ENCODE measurements at regions not wholly inside any gene's neighbourhood (a gene's known extent, or its start where the extent isn't known, plus 50 kb on each side); places are given as distances from the start of the nearest gene placed in this dataset.

DNA sequence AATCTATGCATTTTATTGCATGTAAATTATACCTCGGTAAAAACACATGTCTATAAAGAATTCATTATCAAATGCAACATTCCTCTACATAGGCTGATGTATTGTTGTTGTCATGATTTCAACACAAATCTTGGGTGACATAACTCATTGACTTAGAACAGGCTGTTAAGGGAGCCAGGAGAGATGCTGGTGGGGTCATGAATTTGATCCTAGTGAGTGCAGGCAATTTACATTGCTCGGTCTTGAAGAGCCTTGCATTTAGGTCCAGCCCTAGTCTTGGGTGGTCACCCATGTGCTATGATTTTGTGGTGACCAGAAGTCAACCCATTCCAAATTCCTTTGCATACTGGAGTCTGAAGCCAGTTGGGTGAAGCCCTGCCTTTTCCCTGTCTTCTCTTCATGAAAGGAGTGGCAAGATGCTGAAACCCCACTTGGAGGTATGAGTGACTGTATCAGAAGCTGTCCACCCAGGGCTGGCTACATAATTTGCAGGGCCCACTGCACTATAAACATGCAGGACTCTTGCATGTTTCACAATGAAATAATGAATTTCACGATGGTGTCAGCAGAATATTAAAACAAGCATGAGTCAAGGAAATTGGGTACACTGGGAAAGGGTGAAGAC, 59.2 kb downstream of the RPLP1 start:
- Histone ChIP-seq H3K4me3 (no peak overlapping the region), H3K4me1 (ENCODE audit: low read depth) (no peaks in the 10 kb centered on the region), H3K36me3 (ENCODE audit: low read depth) (no peaks in the 10 kb centered on the region), H3K9me3 (no peaks in the 10 kb centered on the region)
- intact Hi-C loops (cut with DNase I, micrococcal nuclease), result no loop called here
- DNase-seq, result no peak
- TF ChIP-seq, protein P1, sequence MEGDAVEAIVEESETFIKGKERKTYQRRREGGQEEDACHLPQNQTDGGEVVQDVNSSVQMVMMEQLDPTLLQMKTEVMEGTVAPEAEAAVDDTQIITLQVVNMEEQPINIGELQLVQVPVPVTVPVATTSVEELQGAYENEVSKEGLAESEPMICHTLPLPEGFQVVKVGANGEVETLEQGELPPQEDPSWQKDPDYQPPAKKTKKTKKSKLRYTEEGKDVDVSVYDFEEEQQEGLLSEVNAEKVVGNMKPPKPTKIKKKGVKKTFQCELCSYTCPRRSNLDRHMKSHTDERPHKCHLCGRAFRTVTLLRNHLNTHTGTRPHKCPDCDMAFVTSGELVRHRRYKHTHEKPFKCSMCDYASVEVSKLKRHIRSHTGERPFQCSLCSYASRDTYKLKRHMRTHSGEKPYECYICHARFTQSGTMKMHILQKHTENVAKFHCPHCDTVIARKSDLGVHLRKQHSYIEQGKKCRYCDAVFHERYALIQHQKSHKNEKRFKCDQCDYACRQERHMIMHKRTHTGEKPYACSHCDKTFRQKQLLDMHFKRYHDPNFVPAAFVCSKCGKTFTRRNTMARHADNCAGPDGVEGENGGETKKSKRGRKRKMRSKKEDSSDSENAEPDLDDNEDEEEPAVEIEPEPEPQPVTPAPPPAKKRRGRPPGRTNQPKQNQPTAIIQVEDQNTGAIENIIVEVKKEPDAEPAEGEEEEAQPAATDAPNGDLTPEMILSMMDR (IDR thresholded peaks at IDR 0.05), result no peak
- no peak for ATAC-seq

DNA sequence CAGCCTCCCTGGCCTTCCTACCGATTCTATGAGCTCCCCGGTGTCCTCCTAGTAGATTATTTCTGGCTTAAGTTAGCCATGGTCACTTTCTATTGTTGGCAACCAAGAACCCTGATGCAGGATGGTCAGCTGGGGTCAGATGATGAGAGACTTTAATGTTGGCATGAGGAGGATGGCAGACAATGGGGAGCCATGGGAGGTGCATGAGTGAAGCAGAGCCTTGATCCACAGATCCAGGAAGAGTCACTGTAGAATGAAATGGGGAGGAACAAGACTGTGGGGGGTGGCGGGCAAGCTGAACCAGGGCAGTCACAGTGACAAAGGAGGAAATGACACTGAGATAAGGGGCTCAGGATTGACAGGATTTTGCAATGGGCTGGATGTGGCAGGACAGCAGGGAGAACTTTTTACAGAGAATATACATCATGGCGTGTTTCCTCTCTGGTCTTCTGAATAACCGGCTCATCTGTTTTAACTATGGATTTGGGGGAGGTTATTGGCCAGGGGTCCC, 60.9 kb downstream of the RPLP1 start:
- DNase-seq (no peak), ATAC-seq (no peak)
- H3K4me1 ChIP-seq (ENCODE audit: low read depth), result no peaks in the 10 kb centered on the region
- H3K36me3 ChIP-seq (ENCODE audit: low read depth), result no peaks in the 10 kb centered on the region
- intact Hi-C loops (cut with DNase I, micrococcal nuclease), result no loop called here
- TF ChIP-seq, protein P1 (IDR thresholded peaks at IDR 0.05), result no peak
- no peaks in the 10 kb centered on the region for H3K9me3 ChIP-seq
- H3K4me3 ChIP-seq, result no peak overlapping the region

DNA sequence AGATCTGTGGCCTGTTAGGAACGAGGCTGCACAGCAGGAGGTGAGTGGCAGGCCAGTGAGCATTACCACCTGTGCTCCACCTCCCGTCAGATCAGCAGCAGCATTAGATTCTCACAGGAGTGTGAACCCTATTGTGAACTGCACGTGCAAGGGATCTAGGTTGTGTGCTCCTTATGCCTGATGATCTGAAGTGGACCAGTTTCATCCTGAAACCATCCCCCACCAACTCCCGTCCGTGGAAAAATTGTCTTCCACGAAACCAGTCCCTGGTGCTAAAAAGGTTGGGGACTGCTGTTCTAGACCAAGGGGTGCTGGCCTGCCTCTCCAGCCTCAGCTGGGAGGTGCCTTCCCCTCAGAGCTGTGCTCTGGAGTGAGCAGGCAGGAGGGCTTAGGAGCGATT, 61.4 kb downstream of the RPLP1 start:
- H3K36me3 ChIP-seq (ENCODE audit: low read depth), result no peaks in the 10 kb centered on the region
- H3K9me3 ChIP-seq, result no peaks in the 10 kb centered on the region
- no peak for DNase-seq
- intact Hi-C loops (cut with DNase I, micrococcal nuclease), result no loop called here
- H3K4me1 ChIP-seq (ENCODE audit: low read depth), result no peaks in the 10 kb centered on the region
- no peak overlapping the region for H3K4me3 ChIP-seq
- TF ChIP-seq, protein P1 (IDR thresholded peaks at IDR 0.05), result no peak
- ATAC-seq, result no peak

DNA sequence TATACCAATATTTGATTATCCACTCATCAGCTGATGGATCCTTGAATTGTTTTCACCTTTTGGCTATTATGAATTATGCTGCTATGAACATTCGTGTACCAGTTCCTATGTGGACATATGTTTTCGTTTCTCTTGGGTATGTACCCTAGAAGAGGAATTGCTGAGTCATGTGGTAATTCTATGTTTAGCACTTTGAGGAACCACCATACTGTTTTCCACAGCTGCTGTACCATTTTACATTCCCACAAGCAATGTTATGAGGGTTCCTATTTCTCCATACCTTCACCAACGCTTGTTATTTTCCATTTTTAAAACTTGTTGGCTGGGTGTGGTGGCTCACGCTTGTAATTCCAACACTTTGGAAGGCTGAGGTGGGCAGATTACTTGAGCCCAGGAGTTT, 62.9 kb downstream of the RPLP1 start:
- Histone ChIP-seq H3K36me3 (ENCODE audit: low read depth) (no peaks in the 10 kb centered on the region), H3K9me3 (no peaks in the 10 kb centered on the region), H3K4me1 (ENCODE audit: low read depth) (no peaks in the 10 kb centered on the region), H3K4me3 (no peak overlapping the region)
- TF ChIP-seq, protein P1 (IDR thresholded peaks at IDR 0.05), result no peak
- intact Hi-C loops (cut with DNase I, micrococcal nuclease), result no loop called here
- no peak for DNase-seq
- ATAC-seq, result no peak

DNA sequence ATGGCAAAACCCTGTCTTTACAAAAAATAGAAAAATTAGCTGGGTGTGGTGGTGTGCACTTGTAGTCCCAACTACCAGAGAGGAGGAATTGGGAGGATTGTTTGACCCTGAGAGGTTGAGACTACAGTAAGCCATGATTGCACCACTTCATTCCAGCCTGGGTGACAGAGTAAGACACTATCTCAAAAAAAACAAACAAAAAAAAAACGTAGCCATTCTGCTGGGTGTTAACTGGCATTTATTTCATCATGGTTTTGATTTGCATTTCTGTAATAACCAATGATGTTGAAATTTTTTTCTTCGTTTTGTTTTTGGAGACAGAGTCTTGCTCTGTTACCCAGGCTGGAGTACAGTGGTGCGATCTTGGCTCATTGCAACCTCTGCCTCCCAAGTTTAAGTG, 63.3 kb downstream of the RPLP1 start:
- Histone ChIP-seq H3K4me3 (no peak overlapping the region), H3K4me1 (ENCODE audit: low read depth) (no peaks in the 10 kb centered on the region), H3K9me3 (no peaks in the 10 kb centered on the region), H3K36me3 (ENCODE audit: low read depth) (no peaks in the 10 kb centered on the region)
- DNase-seq, result no peak
- ATAC-seq, result no peak
- TF ChIP-seq, protein P1 (IDR thresholded peaks at IDR 0.05), result no peak
- intact Hi-C loops (cut with DNase I, micrococcal nuclease), result no loop called here

DNA sequence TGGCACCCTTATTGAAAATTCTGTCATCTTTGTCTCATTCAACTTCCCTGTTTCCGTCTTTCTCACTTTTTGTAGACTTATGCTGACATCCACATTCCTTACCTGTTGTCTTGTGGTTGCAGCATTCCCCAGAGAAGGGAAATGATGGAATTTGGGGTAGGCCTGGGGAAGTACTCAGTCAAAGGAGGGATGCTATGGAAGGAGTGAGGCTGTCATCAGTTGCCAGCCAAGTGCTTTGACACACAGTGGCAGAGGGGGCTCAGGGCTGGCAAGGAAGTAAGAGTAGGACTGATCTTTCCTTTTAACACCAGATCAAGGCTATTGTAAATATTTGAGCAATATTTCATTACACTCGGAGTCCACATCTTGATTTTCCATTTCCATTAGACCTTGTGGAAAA, 64.4 kb downstream of the RPLP1 start:
- intact Hi-C loops (cut with DNase I, micrococcal nuclease), result no loop called here
- Histone ChIP-seq H3K4me1 (ENCODE audit: low read depth) (no peaks in the 10 kb centered on the region), H3K4me3 (no peak overlapping the region), H3K36me3 (ENCODE audit: low read depth) (no peaks in the 10 kb centered on the region), H3K9me3 (no peaks in the 10 kb centered on the region)
- TF ChIP-seq, protein P1 (IDR thresholded peaks at IDR 0.05), result no peak
- ATAC-seq (no peak), DNase-seq (no peak)

Measured in mucosa of descending colon (tissue), 3 donors.